Glutamatergic neuron (in vitro differentiated cells): ENCODE measurements at regions not wholly inside any gene's neighbourhood (a gene's known extent, or its start where the extent isn't known, plus 50 kb on each side); places are given as distances from the start of the nearest gene placed in this dataset.

ENCODE experiments used
- DNase-seq: peaks from one replicate; pipeline ENCODE4 v3.0.0; 2022
- H3K27ac Mint-ChIP-seq: one replicate; pipeline ENCODE4 v1.8.0; 2020; ENCODE audit warnings: mild to moderate bottlenecking, mixed read lengths, inconsistent platforms; ENCODE audit not compliant: unreplicated experiment
- H3K27me3 Mint-ChIP-seq: one replicate; pipeline ENCODE4 v1.8.0; 2020; ENCODE audit warnings: mild to moderate bottlenecking, moderate library complexity, mixed read lengths, inconsistent platforms; ENCODE audit not compliant: unreplicated experiment
- H3K36me3 Mint-ChIP-seq: one replicate; pipeline ENCODE4 v1.8.0; 2020; ENCODE audit warnings: mild to moderate bottlenecking, mixed read lengths, inconsistent platforms; ENCODE audit not compliant: unreplicated experiment
- H3K4me1 Mint-ChIP-seq: one replicate; pipeline ENCODE4 v1.8.0; 2020; ENCODE audit warnings: mild to moderate bottlenecking, low read depth, mixed read lengths, inconsistent platforms; ENCODE audit not compliant: unreplicated experiment
- H3K4me3 Mint-ChIP-seq: one replicate; pipeline ENCODE4 v1.8.0; 2020; ENCODE audit warnings: mild to moderate bottlenecking, mixed read lengths, inconsistent platforms; ENCODE audit not compliant: unreplicated experiment
- H3K9me3 Mint-ChIP-seq: one replicate; pipeline ENCODE4 v1.8.0; 2020; ENCODE audit warnings: mild to moderate bottlenecking, moderate library complexity, mixed read lengths, inconsistent platforms; ENCODE audit not compliant: unreplicated experiment
- TF ChIP-seq, protein P1 (sequence below): fragments of 200-600 bp; sonication (generic); IDR thresholded peaks from one replicate; pipeline ENCODE4 v1.5.0; 2021; ENCODE audit not compliant: partially characterized antibody, unreplicated experiment

DNA sequence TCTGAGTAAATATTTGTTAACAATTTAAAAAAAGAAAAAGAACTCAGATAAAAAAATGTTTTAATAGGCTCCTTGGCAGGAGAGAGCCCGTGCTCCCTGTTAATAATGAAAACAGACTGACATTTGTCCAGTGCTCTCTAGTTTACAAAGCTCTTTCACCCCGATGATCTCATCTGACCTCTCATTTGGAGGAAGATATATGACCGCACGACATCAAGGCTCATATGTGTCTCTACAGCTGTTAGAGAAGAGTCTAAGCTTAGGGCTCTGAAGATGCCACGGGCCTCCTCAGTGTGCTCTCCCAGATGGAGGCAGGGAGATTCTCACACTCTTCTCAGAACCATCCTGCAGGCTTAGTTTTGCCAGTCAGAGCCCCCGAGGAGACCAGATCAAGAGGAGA, 280.8 kb upstream of the IRX5 start:
- Mint-ChIP-seq H3K9me3 (peaks cover 3% of the 10 kb centered on the region), H3K4me1 (peaks cover 12% of the 10 kb centered on the region), H3K4me3 (no peak overlapping the region), H3K36me3 (no peaks in the 10 kb centered on the region), H3K27me3 (peaks cover 5% of the 10 kb centered on the region), H3K27ac (no peak overlapping the region)
- TF ChIP-seq, protein P1, sequence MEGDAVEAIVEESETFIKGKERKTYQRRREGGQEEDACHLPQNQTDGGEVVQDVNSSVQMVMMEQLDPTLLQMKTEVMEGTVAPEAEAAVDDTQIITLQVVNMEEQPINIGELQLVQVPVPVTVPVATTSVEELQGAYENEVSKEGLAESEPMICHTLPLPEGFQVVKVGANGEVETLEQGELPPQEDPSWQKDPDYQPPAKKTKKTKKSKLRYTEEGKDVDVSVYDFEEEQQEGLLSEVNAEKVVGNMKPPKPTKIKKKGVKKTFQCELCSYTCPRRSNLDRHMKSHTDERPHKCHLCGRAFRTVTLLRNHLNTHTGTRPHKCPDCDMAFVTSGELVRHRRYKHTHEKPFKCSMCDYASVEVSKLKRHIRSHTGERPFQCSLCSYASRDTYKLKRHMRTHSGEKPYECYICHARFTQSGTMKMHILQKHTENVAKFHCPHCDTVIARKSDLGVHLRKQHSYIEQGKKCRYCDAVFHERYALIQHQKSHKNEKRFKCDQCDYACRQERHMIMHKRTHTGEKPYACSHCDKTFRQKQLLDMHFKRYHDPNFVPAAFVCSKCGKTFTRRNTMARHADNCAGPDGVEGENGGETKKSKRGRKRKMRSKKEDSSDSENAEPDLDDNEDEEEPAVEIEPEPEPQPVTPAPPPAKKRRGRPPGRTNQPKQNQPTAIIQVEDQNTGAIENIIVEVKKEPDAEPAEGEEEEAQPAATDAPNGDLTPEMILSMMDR, result no peak
- no peak for DNase-seq

DNA sequence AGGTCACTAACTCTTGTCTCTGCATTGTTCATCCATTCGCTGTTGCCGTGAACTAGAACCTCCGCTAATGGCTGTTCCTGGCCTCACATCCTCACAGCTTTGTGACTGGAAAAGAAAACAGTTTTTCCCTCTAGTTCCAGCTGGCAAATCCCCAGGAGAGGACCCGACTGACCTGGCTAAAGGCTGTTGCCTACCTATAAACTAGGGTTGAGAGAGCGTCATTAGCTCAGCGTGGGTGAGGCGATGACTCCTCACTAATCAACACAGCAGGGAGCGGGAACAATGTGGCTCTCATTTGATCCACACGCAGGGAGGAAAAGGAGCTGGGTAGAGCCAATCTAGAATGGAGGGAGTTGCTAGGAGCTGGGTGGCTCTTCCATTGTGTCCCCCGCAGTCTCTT, 282.1 kb upstream of the IRX5 start:
- TF ChIP-seq, protein P1, result no peak
- H3K9me3 Mint-ChIP-seq, result no peaks in the 10 kb centered on the region
- H3K27ac Mint-ChIP-seq, result no peak overlapping the region
- H3K4me1 Mint-ChIP-seq, result peaks cover 5% of the 10 kb centered on the region
- no peak overlapping the region for H3K4me3 Mint-ChIP-seq
- no peak for DNase-seq
- H3K36me3 Mint-ChIP-seq, result no peaks in the 10 kb centered on the region
- peaks cover 4% of the 10 kb centered on the region for H3K27me3 Mint-ChIP-seq

DNA sequence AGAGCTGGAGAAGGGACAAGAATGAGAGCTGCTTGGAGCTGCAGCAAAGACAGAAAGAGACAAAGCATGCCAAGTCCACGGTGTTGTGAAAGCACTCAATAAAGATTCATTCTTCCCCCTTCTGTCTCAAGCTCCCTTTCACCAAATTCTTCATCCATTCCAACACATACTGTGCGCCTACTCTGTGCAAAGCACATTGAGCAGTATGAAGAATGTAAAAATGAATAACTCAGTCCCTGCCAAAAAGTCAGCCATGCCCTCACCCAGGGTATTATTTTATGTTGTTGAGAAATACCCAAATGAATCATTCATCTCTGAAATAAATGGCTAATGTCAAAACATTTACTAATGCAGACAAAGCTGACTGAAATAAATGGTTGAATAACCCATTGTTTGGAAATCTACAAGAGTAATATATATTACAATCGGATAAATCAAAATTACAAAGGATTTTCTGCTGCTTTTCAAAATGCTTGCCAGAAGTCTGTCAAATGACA, 282.9 kb upstream of the IRX5 start:
- H3K9me3 Mint-ChIP-seq, result no peaks in the 10 kb centered on the region

DNA sequence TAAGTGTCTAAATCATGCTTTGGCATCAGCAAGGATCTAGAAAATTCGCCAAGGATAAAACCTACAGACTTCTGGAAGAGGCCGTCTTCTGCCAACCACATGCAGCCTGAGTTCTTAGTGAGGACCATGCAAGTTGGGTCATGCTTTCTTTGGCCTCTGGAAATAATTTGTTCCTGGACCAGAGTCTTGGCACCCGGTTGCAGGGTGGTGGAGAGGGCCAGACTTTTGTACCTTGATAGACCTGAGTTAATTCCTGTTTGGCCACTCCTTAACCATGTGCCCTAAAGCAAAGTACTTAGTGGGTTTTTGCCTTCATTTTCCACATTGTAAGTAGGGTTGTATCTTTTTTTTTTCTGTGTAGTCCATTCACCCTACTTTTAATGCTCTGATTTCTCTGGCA, 283.4 kb upstream of the IRX5 start:
- Mint-ChIP-seq H3K4me3 (no peak overlapping the region), H3K4me1 (peaks cover 5% of the 10 kb centered on the region), H3K9me3 (no peaks in the 10 kb centered on the region), H3K27ac (no peak overlapping the region), H3K27me3 (peaks cover 2% of the 10 kb centered on the region), H3K36me3 (no peaks in the 10 kb centered on the region)
- no peak for DNase-seq
- TF ChIP-seq, protein P1, result no peak

More for the DNA sequence above, 282.9 kb upstream of the IRX5 start:
- DNase-seq, result no peak
- Mint-ChIP-seq H3K27ac (no peak overlapping the region), H3K36me3 (no peaks in the 10 kb centered on the region), H3K4me1 (peaks cover 5% of the 10 kb centered on the region), H3K27me3 (peaks cover 2% of the 10 kb centered on the region), H3K4me3 (no peak overlapping the region)
- TF ChIP-seq, protein P1, result no peak

DNA sequence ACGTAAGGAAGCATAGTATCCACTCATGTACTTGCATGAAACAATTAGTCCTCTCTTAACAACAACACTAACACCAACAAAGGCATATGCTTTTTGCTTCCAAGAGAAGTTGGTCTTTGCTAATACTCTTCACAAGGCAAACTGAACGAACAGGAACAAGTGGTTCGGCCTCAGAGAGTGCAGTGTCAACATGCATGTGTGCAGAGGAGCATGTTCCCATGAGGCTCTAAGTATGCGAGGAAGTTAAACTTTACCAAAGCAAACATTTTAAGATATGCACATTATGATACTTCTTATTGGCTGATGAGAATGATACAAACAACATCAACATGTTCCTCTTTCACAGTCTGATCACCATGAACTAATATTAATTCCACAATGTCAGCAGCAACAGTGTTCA, 285.3 kb upstream of the IRX5 start:
- no peaks in the 10 kb centered on the region for H3K9me3 Mint-ChIP-seq
- no peak overlapping the region for H3K4me3 Mint-ChIP-seq
- TF ChIP-seq, protein P1, result no peak
- DNase-seq, result no peak
- H3K36me3 Mint-ChIP-seq, result no peaks in the 10 kb centered on the region
- H3K27ac Mint-ChIP-seq, result no peak overlapping the region
- H3K27me3 Mint-ChIP-seq, result no peaks in the 10 kb centered on the region
- H3K4me1 Mint-ChIP-seq, result no peaks in the 10 kb centered on the region
